ENCODE measurements at regions not wholly inside any gene's neighbourhood (a gene's known extent, or its start where the extent isn't known, plus 50 kb on each side); places are given as distances from the start of the nearest gene placed in this dataset.
"Not testable (repeated sequence)": the region's sequence is repeated elsewhere in the genome, so short reads cannot be mapped to it uniquely, and the experiment has no call there.

- no peak for DNase-seq
Measured at GRCh38 chr16:60949800-60950199, 1086.4 kb downstream of the CDH8 start.

DNA sequence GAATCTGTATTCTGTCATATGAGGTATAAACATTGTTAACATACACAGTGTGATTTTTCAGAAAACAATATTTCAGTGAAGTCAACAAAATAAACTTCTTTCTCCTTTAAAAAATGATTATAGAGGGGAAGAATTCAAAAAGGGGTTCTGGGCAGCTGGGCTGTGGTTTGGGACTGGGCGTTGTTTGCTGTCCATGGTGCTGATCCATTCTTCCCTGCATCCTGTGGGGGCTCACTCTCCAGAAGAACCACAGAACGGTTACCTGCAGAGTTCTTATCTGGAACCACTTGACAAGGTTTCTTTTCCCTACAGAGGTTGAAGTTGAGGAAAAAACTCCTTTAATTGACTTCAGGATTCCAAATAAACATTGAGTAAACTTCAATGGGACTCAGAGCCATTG lies 1091.0 kb downstream of the CDH8 start:
- no peak for DNase-seq

DNA sequence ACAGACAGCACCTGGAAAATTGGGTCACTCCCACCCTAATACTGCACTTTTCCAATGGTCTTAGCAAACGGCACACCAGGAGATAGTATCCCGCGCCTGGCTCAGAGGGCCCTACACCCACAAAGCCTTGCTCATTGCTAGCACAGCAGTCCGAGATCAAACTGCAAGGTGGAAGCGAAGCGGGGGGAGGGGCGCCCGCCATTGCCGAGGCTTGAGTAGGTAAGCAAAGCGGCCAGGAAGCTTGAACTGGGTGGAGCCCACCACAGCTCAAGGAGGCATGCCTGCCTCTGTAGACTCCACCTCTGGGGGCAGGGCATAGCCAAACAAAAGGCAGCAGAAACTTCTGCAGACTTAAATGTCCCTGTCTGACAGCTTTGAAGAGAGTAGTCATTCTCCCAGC lies 1100.0 kb downstream of the CDH8 start:
- not testable (repeated sequence) for DNase-seq

DNA sequence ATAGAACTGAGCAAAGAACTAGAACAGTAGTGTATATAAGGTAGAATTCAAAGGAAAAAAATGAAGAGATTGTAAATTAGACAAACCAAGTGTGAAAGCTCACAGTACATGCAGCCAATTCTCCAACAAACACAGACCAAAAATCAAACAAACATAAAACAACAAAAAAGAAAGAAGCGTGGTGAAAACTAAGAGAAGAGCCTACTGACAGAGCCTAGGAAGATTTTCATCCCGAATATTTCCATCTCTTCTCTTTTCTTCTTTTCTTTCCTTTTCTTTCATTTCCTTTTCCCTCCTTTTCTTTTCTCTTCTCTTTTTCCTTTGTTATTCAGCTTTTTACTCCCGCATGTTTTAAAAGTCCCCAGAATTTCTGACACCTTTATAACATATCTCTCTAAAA lies 1103.6 kb downstream of the CDH8 start:
- DNase-seq: no peak

DNA sequence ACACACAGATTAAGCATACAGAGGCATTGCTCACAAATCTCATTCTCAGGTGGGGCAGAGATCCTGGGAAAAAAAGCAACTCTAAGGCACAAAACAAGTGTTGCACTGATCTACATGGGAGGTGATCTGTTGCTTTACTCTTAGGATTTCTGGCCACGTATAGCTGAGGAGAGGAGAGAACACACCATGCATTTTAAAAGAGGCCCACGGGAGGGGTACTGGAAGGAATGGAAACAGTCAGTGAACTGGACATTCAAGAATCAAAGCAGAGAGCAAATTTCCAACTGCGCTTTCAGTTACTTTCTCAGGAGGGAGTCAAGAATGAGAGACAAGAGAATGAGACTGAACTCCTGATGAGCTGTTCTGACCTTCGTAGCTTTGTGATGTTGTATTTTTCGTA lies 1105.9 kb downstream of the CDH8 start:
- no peak for DNase-seq

GRCh38 chr16:60922920-60923319 lies 1113.3 kb downstream of the CDH8 start:
- no peak for DNase-seq

GRCh38 chr16:60914334-60914733 lies 1121.9 kb downstream of the CDH8 start:
- no peak for DNase-seq

- no peak for DNase-seq
Measured at GRCh38 chr16:60907645-60908044, 1128.6 kb downstream of the CDH8 start.

DNA sequence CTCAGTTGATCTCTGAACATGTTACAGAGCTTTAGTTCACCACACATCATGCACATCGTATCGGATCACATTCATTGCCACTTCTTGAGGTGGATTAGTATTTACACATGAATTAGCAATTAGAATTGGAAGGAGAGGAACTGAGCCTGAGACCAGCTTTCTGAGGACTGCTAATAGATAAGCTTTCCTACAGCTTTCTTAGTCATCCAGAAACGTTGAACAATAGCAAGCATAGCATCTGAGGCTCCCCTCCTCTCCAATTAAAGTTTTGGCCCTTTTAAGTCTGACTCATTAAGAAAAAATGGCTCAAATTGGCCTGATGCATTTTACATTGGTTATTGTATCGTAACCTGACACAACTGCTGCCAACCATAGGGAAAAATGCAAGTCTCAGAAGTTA lies 1130.4 kb downstream of the CDH8 start:
- no peak for DNase-seq

- DNase-seq: no peak
Measured at GRCh38 chr16:60902114-60902513, 1134.1 kb downstream of the CDH8 start.

DNA sequence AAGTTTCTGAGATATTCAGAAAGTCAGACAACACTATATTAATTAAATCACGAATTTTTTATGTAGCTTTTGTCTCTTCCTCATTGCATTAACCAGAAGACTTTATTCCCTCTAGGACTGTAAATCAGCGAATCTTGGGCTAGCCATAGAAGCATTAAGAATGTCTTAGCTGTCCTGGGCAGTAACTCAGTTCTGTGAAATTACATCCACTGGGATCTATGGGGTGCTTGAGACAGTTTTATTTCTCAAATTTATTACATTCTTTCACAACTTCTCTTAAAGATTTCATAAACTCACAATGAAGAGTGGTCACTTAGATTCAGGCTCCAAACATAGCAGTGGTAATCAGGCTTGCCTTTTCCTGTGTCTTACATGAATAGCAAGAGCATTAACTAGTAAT lies 1153.4 kb downstream of the CDH8 start:
- no peak for DNase-seq

DNA sequence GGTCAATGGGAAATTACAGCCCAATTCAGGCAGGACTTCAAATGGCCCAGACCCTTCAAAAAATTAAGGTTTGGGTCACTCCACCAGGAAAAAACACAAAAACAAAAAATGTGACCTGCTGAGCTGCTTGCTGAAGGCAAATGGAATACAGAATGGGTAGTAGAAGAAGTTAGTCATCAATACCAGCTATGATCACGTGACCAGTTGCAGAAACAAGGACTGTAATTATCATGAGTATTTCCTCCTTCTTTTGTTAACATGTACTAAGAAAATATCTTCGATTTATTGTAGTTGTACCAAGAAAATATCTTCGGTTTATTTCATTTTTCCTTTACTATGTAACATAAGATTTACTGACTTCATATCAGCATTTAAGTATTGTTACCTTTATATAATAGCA lies 1183.6 kb downstream of the CDH8 start:
- no peak for DNase-seq

- DNase-seq: no peak
Measured at GRCh38 chr16:60821661-60822060, 1214.6 kb downstream of the CDH8 start.

GRCh38 chr16:60820361-60820760 lies 1215.9 kb downstream of the CDH8 start:
- no peak for DNase-seq

DNA sequence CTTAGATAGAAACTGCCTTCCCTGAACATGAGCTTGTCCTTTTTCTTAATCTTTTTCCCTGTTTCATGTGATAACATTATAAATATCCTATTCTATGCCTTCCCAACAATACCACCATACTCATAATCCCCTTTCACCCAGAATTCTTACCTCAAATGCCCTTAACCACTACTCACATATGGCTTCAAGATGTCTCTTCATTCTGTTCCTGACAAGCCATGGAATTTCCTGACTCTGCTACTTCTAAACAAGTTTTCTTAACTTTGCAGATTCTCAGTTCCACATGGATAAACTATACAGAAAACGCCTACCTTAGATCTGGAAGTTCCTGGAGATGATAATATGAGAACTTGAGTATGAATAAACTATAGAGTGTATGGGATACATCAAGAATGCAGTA lies 1217.8 kb downstream of the CDH8 start:
- DNase-seq: no peak

DNA sequence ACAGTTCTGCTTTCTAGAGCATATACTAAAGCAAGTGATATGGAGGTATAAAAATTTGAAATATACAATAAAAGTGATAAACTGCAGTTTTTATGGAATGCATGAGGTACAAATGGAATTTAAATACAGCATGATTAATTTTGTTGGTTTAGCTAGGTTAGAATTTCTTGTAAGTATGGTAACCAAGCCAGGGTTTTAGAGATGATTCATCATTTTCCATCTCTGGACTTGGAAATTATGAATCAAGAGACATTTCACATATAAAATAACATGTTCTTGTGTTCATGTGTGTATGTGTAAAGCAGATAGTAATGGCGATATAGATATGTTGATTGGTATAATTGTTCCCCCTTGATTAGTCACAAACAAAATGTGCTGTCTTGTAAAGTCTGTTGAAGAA lies 1219.8 kb downstream of the CDH8 start:
- no peak for DNase-seq

DNA sequence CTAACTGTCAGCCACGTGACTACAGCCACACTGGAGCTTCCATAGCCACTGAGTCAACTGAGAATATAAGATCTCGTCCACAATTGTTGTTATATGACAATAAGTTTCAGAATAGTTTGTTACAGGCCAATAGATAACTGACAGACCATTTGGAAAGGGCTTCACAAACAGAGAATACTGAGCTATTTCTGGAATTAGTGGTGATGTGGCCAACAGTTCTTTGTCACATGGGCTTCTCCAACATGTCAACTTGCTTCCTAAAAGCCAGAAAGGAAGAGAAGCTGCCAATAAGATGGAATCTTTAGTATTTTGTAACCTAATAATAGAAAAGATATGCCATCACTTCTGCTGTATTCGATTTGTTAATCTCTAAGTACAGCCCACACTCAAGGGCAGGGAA lies 1220.4 kb downstream of the CDH8 start:
- DNase-seq: no peak

DNA sequence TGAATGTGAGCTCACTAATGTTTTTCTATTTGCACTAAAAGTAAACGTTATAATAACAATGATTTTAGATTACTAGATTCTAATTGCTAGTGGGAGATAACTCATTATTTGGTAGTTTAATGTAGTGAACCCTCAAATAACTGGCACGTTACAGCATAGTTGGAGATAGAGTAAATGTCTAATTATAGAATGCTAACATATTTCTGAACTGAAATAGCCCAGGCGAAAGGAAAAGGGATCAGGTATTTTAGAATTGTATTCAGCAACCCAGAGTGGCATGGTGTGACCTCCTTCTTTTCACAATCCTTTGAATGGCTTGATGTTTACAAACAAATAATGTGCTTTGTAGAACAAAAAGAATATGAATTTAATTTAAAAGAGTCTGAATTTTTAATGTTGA lies 1221.2 kb downstream of the CDH8 start:
- no peak for DNase-seq

- DNase-seq: no peak
Measured at GRCh38 chr16:60811657-60812056, 1224.6 kb downstream of the CDH8 start.

DNA sequence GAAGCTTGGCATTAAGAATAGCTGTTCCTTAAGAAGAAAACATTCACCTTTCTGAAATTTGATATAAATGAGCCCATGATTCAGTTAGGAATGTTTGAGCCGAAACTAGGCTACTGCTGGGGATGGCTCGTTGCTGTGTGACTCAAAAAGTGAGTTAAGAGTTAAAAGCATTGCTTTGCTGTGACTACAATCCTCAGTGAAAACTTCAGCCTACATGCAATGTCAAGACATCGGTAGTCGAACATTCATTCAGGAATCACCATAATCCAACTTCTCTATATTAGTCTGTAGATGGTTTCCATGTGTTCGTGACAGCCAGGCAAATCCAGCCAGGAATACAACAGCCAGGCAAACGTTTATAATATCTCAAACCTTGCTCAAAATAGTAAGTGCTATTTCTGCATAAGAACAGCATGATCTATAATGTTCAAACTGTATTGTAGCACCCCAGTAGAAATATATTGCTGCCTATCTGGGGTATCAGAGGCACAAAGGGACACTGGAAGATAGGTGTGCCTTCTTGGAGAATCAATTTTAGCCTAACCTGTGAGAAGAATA lies 1225.1 kb downstream of the CDH8 start:
- no peak for DNase-seq

DNA sequence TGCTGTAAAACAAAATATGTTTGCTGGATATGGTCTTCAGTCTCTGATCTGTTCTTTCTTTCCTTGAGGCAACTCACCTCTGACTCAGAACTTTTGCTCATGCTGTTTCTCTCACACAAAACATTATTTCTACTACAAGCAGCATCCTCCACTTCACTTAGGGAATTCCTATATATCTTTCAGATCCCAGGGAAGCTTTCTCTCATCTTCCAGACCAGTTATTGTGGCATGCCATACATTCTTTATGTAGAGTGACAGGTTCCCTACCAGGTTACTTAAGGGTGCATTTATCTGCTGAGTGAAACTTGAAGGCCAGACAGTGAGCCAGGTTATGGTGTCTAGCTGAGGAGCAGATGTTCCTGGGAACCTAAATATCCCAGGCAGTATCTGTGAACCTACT lies 1226.0 kb downstream of the CDH8 start:
- no peak for DNase-seq

- DNase-seq: no peak
Measured at GRCh38 chr16:60792437-60792836, 1243.8 kb downstream of the CDH8 start.

- no peak for DNase-seq
Measured at GRCh38 chr16:60788631-60789030, 1247.6 kb downstream of the CDH8 start.

DNA sequence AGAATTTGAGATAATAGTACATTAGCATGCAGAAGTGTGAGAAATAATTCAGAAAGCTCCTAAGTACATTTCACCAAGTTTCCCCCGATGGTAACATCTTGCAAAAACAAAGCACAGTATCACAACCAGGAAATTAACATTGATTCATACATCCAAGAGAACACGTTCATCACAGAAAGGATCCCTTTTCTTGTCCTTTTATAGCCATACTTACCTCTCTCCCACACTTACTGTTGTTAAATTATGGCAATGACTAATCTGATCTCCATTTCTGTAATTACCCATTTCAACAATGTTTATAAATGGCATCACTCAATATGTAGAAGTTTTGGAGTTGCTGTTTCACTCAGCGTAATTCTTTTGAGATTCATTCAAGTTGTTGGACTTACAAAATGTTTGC lies 1260.0 kb downstream of the CDH8 start:
- DNase-seq: no peak

- DNase-seq: no peak
Measured at GRCh38 chr16:60771138-60771537, 1265.1 kb downstream of the CDH8 start.

GRCh38 chr16:60770384-60770783 lies 1265.9 kb downstream of the CDH8 start:
- DNase-seq: not testable (repeated sequence)

All from suppressor macrophage treated with lipopolysaccharide for 1 hour (primary cell).